ENCODE measurements at regions not wholly inside any gene's neighbourhood (a gene's known extent, or its start where the extent isn't known, plus 50 kb on each side); places are given as distances from the start of the nearest gene placed in this dataset.
A peak's percentile ranks its signal among the peaks of the same experiment; 100 is the strongest.

- no peak for DNase-seq
Measured at GRCh38 chr17:72430611-72431432, 310.0 kb downstream of the SOX9 start.

- DNase-seq = peak; percentile 83
Measured at GRCh38 chr17:72432143-72432621, 311.4 kb downstream of the SOX9 start.

- DNase-seq = peak; percentile 71
Measured at GRCh38 chr17:72432881-72433280, 312.1 kb downstream of the SOX9 start.

- no peak for DNase-seq
Measured at GRCh38 chr17:72433797-72434196, 313.0 kb downstream of the SOX9 start.

- no peak for DNase-seq
Measured at GRCh38 chr17:72434581-72434980, 313.8 kb downstream of the SOX9 start.

GRCh38 chr17:72434991-72435618 is 314.3 kb downstream of the SOX9 start:
- DNase-seq = peak; percentile 39

- no peak for DNase-seq
Measured at GRCh38 chr17:72438783-72439182, 318.0 kb downstream of the SOX9 start.

GRCh38 chr17:72439893-72440502 is 319.2 kb downstream of the SOX9 start:
- peak; percentile 88 for DNase-seq

GRCh38 chr17:72440961-72441360 is 320.1 kb downstream of the SOX9 start:
- DNase-seq = no peak

- DNase-seq = no peak
Measured at GRCh38 chr17:72441909-72442308, 321.1 kb downstream of the SOX9 start.

GRCh38 chr17:72444517-72445054 is 323.8 kb downstream of the SOX9 start:
- no peak for DNase-seq

- no peak for DNase-seq
Measured at GRCh38 chr17:72445055-72445991, 324.5 kb downstream of the SOX9 start.

- no peak for DNase-seq
Measured at GRCh38 chr17:72446118-72446517, 325.3 kb downstream of the SOX9 start.

- DNase-seq = no peak
Measured at GRCh38 chr17:72446525-72447250, 325.9 kb downstream of the SOX9 start.

GRCh38 chr17:72447251-72447640 is 326.4 kb downstream of the SOX9 start:
- DNase-seq = no peak

- DNase-seq = no peak
Measured at GRCh38 chr17:72448019-72448418, 327.2 kb downstream of the SOX9 start.

GRCh38 chr17:72452286-72453173 is 331.7 kb downstream of the SOX9 start:
- DNase-seq = no peak

GRCh38 chr17:72454342-72454741 is 333.5 kb downstream of the SOX9 start:
- no peak for DNase-seq

GRCh38 chr17:72455562-72455961 is 334.7 kb downstream of the SOX9 start:
- DNase-seq = no peak

- no peak for DNase-seq
Measured at GRCh38 chr17:72456075-72456474, 335.3 kb downstream of the SOX9 start.

- no peak for DNase-seq
Measured at GRCh38 chr17:72457712-72458111, 336.9 kb downstream of the SOX9 start.
